ENCODE measurements at regions not wholly inside any gene's neighbourhood (a gene's known extent, or its start where the extent isn't known, plus 50 kb on each side); places are given as distances from the start of the nearest gene placed in this dataset.

- no TSS peak for BruUV-seq (replicated peaks)
- no peaks in the 10 kb centered on the region for H3K27me3 ChIP-seq (replicated peaks in 1 of 2; ENCODE audit: control insufficient read depth in 2 of 2, insufficient read depth in 2 of 2, low read length in 1 of 2)
- H3K4me1 ChIP-seq (ENCODE audit: control insufficient read depth, insufficient read depth, low read length): no peaks in the 10 kb centered on the region
- intact Hi-C loops (cut with micrococcal nuclease; ENCODE audit: unreplicated experiment): no loop called here
- ChIA-PET SMC1A (ENCODE audit: uncharacterized antibody, unreplicated experiment) (no interaction called here), CTCF (no interaction called here), RAD21 (ENCODE audit: unreplicated experiment) (no interaction called here), POLR2A (no interaction called here)
- in situ Hi-C loops (cut with MboI): no loop called here
- TF ChIP-seq BCL11A (IDR thresholded peaks at IDR 0.05; ENCODE audit: low read depth, low read length): no peak
- no peak for TF ChIP-seq IRF3 (IDR thresholded peaks at IDR 0.05)
- TF ChIP-seq POU2F2 (IDR thresholded peaks at IDR 0.05; ENCODE audit: borderline replicate concordance, low read depth, low read length): no peak
- no peak for TF ChIP-seq SIX5 (IDR thresholded peaks at IDR 0.05; ENCODE audit: low read depth, low read length, severe bottlenecking)
- no peak for TF ChIP-seq TBL1XR1 (IDR thresholded peaks at IDR 0.05; ENCODE audit: low read depth, low read length)
- TF ChIP-seq, protein P1, sequence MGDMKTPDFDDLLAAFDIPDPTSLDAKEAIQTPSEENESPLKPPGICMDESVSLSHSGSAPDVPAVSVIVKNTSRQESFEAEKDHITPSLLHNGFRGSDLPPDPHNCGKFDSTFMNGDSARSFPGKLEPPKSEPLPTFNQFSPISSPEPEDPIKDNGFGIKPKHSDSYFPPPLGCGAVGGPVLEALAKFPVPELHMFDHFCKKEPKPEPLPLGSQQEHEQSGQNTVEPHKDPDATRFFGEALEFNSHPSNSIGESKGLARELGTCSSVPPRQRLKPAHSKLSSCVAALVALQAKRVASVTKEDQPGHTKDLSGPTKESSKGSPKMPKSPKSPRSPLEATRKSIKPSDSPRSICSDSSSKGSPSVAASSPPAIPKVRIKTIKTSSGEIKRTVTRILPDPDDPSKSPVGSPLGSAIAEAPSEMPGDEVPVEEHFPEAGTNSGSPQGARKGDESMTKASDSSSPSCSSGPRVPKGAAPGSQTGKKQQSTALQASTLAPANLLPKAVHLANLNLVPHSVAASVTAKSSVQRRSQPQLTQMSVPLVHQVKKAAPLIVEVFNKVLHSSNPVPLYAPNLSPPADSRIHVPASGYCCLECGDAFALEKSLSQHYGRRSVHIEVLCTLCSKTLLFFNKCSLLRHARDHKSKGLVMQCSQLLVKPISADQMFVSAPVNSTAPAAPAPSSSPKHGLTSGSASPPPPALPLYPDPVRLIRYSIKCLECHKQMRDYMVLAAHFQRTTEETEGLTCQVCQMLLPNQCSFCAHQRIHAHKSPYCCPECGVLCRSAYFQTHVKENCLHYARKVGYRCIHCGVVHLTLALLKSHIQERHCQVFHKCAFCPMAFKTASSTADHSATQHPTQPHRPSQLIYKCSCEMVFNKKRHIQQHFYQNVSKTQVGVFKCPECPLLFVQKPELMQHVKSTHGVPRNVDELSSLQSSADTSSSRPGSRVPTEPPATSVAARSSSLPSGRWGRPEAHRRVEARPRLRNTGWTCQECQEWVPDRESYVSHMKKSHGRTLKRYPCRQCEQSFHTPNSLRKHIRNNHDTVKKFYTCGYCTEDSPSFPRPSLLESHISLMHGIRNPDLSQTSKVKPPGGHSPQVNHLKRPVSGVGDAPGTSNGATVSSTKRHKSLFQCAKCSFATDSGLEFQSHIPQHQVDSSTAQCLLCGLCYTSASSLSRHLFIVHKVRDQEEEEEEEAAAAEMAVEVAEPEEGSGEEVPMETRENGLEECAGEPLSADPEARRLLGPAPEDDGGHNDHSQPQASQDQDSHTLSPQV (IDR thresholded peaks at IDR 0.05): no peak
- H3K36me3 ChIP-seq (ENCODE audit: control insufficient read depth in 2 of 2, insufficient read depth in 2 of 2, low read length in 1 of 2): no peaks in the 10 kb centered on the region
- no peak overlapping the region for H3K4me2 ChIP-seq (ENCODE audit: control insufficient read depth, insufficient read depth)
- no peak overlapping the region for H2AFZ ChIP-seq (ENCODE audit: control insufficient read depth, low read depth, low read length)
- no peak overlapping the region for H3K27ac ChIP-seq (ENCODE audit: control insufficient read depth, insufficient read depth)
- no peak overlapping the region for H3K9ac ChIP-seq (ENCODE audit: control insufficient read depth, insufficient read depth, low read length)
- no peaks in the 10 kb centered on the region for H4K20me1 ChIP-seq (ENCODE audit: control insufficient read depth, insufficient read depth)
- no peak for ATAC-seq
- H3K79me2 ChIP-seq (ENCODE audit: control insufficient read depth, insufficient read depth, low read length): no peaks in the 10 kb centered on the region
- no peak for FAIRE-seq
- no peaks in the 10 kb centered on the region for H3K9me3 ChIP-seq (replicated peaks; ENCODE audit: control insufficient read depth, insufficient read depth, low read length)
- WGBS (ENCODE audit: insufficient coverage, insufficient replicate concordance, low lambda C conversion rate, missing lambda C conversion rate): 21% methylated on average over 24 of the region's 33 CpGs
- DNase-seq (ENCODE audit: low read depth, low spot score): no peak
- H3K4me3 ChIP-seq: no peak overlapping the region
Observed at GRCh38 chr2:562391-563364, 114.5 kb downstream of the TMEM18 start.

All from GM12878 (cell line).